ENCODE measurements at regions not wholly inside any gene's neighbourhood (a gene's known extent, or its start where the extent isn't known, plus 50 kb on each side); places are given as distances from the start of the nearest gene placed in this dataset.

- no peak overlapping the region for H2AFZ ChIP-seq (ENCODE audit: low read length)
- no peak overlapping the region for H3K27ac ChIP-seq (ENCODE audit: extremely low read length, insufficient read depth, low read length)
- TF ChIP-seq, protein P1, sequence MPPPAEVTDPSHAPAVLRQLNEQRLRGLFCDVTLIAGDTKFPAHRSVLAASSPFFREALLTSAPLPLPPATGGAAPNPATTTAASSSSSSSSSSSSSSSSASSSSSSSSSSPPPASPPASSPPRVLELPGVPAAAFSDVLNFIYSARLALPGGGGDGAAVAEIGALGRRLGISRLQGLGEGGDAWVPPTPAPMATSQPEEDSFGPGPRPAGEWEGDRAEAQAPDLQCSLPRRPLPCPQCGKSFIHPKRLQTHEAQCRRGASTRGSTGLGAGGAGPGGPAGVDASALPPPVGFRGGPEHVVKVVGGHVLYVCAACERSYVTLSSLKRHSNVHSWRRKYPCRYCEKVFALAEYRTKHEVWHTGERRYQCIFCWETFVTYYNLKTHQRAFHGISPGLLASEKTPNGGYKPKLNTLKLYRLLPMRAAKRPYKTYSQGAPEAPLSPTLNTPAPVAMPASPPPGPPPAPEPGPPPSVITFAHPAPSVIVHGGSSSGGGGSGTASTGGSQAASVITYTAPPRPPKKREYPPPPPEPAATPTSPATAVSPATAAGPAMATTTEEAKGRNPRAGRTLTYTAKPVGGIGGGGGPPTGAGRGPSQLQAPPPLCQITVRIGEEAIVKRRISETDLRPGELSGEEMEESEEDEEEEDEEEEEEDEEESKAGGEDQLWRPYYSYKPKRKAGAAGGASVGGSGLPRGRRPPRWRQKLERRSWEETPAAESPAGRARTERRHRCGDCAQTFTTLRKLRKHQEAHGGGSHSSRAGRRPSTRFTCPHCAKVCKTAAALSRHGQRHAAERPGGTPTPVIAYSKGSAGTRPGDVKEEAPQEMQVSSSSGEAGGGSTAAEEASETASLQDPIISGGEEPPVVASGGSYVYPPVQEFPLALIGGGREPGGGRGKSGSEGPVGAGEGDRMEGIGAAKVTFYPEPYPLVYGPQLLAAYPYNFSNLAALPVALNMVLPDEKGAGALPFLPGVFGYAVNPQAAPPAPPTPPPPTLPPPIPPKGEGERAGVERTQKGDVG (CRISPR knock-in tag; IDR thresholded peaks at IDR 0.05; ENCODE audit: borderline replicate concordance): no peak
- TF ChIP-seq, protein P2, sequence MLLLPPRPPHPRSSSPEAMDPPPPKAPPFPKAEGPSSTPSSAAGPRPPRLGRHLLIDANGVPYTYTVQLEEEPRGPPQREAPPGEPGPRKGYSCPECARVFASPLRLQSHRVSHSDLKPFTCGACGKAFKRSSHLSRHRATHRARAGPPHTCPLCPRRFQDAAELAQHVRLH (CRISPR knock-in tag; IDR thresholded peaks at IDR 0.05; ENCODE audit: borderline replicate concordance, low read depth): no peak
- H3K79me2 ChIP-seq (ENCODE audit: insufficient read depth, low read length): no peaks in the 10 kb centered on the region
- FAIRE-seq (no peak), DNase-seq (ENCODE audit: low spot score) (no peak), ATAC-seq (no peak)
- H4K20me1 ChIP-seq (ENCODE audit: insufficient read depth, low read length): no peaks in the 10 kb centered on the region
- no peaks in the 10 kb centered on the region for H3K27me3 ChIP-seq (ENCODE audit: control insufficient read depth in 1 of 2, insufficient read depth in 2 of 2, low read length in 2 of 2)
- no peak overlapping the region for H3K4me2 ChIP-seq (ENCODE audit: low read depth, low read length)
- 0 out of 5 replicates have a peak, but pooled peaks cover 0 to 2% of the 10 kb centered on the region in 2 experiments for H3K36me3 ChIP-seq (replicated peaks in 1 of 2; ENCODE audit: control insufficient read depth in 1 of 2, insufficient read depth in 2 of 2, low read length in 2 of 2)
- CTCF ChIA-PET (ENCODE audit: low intra/inter-chr PET ratio, low total read pairs): no interaction called here
- no TSS peak for BruUV-seq (replicated peaks)
- intact Hi-C loops (cut with micrococcal nuclease; ENCODE audit: unreplicated experiment) (no loop called here), in situ Hi-C loops (cut with HindIII; ENCODE audit: extremely low pct_ligation_motif_present, low pct_unique_long_range_greater_than_20kb) (no loop called here)
- H3K9ac ChIP-seq (ENCODE audit: insufficient read depth, low read depth, low read length): no peak overlapping the region
- no peaks in the 10 kb centered on the region for H3K9me3 ChIP-seq (ENCODE audit: low read length)
- peaks cover 23% of the 10 kb centered on the region for H3K4me1 ChIP-seq (ENCODE audit: insufficient read depth, low read length)
- POLR2A ChIA-PET: no interaction called here
- H3K4me3 ChIP-seq (replicated peaks in 1 of 3; ENCODE audit: insufficient read depth in 1 of 3, low read depth in 2 of 3, low read length in 3 of 3): no peak overlapping the region
Measured at GRCh38 chr2:70014959-70015358, 53.5 kb upstream of the ASPRV1 start.

- 100% methylated on average over 1 of the region's 1 CpG for WGBS (ENCODE audit: low lambda C conversion rate)
- DNase-seq (ENCODE audit: low spot score) (no peak), ATAC-seq (no peak), FAIRE-seq (no peak)
- no peaks in the 10 kb centered on the region for H3K27me3 ChIP-seq (ENCODE audit: control insufficient read depth in 1 of 2, insufficient read depth in 2 of 2, low read length in 2 of 2)
- H3K4me2 ChIP-seq (ENCODE audit: low read depth, low read length): no peak overlapping the region
- H3K4me3 ChIP-seq (replicated peaks in 1 of 3; ENCODE audit: insufficient read depth in 1 of 3, low read depth in 2 of 3, low read length in 3 of 3): no peak overlapping the region
- H3K36me3 ChIP-seq (replicated peaks in 1 of 2; ENCODE audit: control insufficient read depth in 1 of 2, insufficient read depth in 2 of 2, low read length in 2 of 2): 0 out of 5 replicates have a peak, but pooled peaks cover 0 to 2% of the 10 kb centered on the region in 2 experiments
- CTCF ChIA-PET (ENCODE audit: low intra/inter-chr PET ratio, low total read pairs): no interaction called here
- no peak overlapping the region for H3K9ac ChIP-seq (ENCODE audit: insufficient read depth, low read depth, low read length)
- H3K79me2 ChIP-seq (ENCODE audit: insufficient read depth, low read length): no peaks in the 10 kb centered on the region
- BruUV-seq (replicated peaks): no TSS peak
- no peaks in the 10 kb centered on the region for H3K9me3 ChIP-seq (ENCODE audit: low read length)
- POLR2A ChIA-PET: no interaction called here
- peaks cover 16% of the 10 kb centered on the region for H3K4me1 ChIP-seq (ENCODE audit: insufficient read depth, low read length)
- H4K20me1 ChIP-seq (ENCODE audit: insufficient read depth, low read length): no peaks in the 10 kb centered on the region
- no peak overlapping the region for H3K27ac ChIP-seq (ENCODE audit: extremely low read length, insufficient read depth, low read length)
- in situ Hi-C loops (cut with HindIII; ENCODE audit: extremely low pct_ligation_motif_present, low pct_unique_long_range_greater_than_20kb): no loop called here
- intact Hi-C loops (cut with micrococcal nuclease; ENCODE audit: unreplicated experiment): no loop called here
- no peak overlapping the region for H2AFZ ChIP-seq (ENCODE audit: low read length)
- no peak for TF ChIP-seq SALL2 (CRISPR knock-in tag; IDR thresholded peaks at IDR 0.05)
- TF ChIP-seq CBX1 (IDR thresholded peaks at IDR 0.05; ENCODE audit: low read depth): no peak
- TF ChIP-seq, protein P3, sequence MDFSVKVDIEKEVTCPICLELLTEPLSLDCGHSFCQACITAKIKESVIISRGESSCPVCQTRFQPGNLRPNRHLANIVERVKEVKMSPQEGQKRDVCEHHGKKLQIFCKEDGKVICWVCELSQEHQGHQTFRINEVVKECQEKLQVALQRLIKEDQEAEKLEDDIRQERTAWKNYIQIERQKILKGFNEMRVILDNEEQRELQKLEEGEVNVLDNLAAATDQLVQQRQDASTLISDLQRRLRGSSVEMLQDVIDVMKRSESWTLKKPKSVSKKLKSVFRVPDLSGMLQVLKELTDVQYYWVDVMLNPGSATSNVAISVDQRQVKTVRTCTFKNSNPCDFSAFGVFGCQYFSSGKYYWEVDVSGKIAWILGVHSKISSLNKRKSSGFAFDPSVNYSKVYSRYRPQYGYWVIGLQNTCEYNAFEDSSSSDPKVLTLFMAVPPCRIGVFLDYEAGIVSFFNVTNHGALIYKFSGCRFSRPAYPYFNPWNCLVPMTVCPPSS (IDR thresholded peaks at IDR 0.05): no peak
- TF ChIP-seq, protein P4, sequence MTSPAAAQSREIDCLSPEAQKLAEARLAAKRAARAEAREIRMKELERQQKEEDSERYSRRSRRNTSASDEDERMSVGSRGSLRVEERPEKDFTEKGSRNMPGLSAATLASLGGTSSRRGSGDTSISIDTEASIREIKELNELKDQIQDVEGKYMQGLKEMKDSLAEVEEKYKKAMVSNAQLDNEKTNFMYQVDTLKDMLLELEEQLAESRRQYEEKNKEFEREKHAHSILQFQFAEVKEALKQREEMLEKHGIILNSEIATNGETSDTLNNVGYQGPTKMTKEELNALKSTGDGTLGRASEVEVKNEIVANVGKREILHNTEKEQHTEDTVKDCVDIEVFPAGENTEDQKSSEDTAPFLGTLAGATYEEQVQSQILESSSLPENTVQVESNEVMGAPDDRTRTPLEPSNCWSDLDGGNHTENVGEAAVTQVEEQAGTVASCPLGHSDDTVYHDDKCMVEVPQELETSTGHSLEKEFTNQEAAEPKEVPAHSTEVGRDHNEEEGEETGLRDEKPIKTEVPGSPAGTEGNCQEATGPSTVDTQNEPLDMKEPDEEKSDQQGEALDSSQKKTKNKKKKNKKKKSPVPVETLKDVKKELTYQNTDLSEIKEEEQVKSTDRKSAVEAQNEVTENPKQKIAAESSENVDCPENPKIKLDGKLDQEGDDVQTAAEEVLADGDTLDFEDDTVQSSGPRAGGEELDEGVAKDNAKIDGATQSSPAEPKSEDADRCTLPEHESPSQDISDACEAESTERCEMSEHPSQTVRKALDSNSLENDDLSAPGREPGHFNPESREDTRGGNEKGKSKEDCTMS (CRISPR knock-in tag; conservative IDR thresholded peaks at IDR 0.05): no peak
- no peak for TF ChIP-seq ZSCAN31 (CRISPR knock-in tag; IDR thresholded peaks at IDR 0.05; ENCODE audit: low read depth)
- no peak for TF ChIP-seq RNF2 (conservative IDR thresholded peaks at IDR 0.05; ENCODE audit: low read depth)
- TF ChIP-seq ZNF317 (CRISPR knock-in tag; IDR thresholded peaks at IDR 0.05): no peak
- TF ChIP-seq, protein P5, sequence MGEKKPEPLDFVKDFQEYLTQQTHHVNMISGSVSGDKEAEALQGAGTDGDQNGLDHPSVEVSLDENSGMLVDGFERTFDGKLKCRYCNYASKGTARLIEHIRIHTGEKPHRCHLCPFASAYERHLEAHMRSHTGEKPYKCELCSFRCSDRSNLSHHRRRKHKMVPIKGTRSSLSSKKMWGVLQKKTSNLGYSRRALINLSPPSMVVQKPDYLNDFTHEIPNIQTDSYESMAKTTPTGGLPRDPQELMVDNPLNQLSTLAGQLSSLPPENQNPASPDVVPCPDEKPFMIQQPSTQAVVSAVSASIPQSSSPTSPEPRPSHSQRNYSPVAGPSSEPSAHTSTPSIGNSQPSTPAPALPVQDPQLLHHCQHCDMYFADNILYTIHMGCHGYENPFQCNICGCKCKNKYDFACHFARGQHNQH (CRISPR knock-in tag; IDR thresholded peaks at IDR 0.05): no peak
- TF ChIP-seq KLF9 (CRISPR knock-in tag; IDR thresholded peaks at IDR 0.05; ENCODE audit: low read depth): no peak
Measured at GRCh38 chr2:70012887-70013286, 51.5 kb upstream of the ASPRV1 start.

Data from HepG2 (cell line).